ENCODE measurements at regions not wholly inside any gene's neighbourhood (a gene's known extent, or its start where the extent isn't known, plus 50 kb on each side); places are given as distances from the start of the nearest gene placed in this dataset.

DNA sequence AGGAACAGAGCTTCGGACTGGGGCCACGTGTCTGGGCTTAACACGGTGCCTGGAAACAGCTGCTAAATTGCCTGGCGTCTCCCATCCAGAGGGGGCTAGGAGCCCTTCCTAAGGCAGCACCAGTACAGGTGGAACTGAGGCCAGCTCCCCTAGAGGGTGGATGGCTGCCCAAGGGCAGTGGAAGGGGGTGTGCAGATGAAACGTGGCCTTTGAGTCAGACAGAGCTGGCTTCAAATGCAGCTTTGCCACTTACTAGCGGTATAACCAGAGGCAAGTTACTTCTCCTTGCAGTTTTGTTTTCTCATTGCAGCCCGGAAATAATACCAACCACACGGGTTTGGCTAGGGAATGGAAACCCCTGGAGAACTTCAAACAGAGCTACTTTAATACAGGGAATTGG, 59.3 kb upstream of the SLC24A4 start:
- Histone ChIP-seq H3K9me3 (no peaks in the 10 kb centered on the region), H3K4me1 (ENCODE audit: control insufficient read depth in 1 of 2, insufficient read depth in 1 of 2, low read depth in 1 of 2, low read length in 1 of 2) (peaks cover 0 to 27% of the 10 kb centered on the region in 2 experiments), H3K27ac (peak overlapping the region; percentile 75), H3K4me3 (ENCODE audit: low read depth in 1 of 2, low read length in 1 of 2) (no peak overlapping the region), H3K36me3 (no peaks in the 10 kb centered on the region), H3K27me3 (no peaks in the 10 kb centered on the region)
- TF ChIP-seq, protein P1, sequence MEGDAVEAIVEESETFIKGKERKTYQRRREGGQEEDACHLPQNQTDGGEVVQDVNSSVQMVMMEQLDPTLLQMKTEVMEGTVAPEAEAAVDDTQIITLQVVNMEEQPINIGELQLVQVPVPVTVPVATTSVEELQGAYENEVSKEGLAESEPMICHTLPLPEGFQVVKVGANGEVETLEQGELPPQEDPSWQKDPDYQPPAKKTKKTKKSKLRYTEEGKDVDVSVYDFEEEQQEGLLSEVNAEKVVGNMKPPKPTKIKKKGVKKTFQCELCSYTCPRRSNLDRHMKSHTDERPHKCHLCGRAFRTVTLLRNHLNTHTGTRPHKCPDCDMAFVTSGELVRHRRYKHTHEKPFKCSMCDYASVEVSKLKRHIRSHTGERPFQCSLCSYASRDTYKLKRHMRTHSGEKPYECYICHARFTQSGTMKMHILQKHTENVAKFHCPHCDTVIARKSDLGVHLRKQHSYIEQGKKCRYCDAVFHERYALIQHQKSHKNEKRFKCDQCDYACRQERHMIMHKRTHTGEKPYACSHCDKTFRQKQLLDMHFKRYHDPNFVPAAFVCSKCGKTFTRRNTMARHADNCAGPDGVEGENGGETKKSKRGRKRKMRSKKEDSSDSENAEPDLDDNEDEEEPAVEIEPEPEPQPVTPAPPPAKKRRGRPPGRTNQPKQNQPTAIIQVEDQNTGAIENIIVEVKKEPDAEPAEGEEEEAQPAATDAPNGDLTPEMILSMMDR (IDR thresholded peaks at IDR 0.05), result no peak

DNA sequence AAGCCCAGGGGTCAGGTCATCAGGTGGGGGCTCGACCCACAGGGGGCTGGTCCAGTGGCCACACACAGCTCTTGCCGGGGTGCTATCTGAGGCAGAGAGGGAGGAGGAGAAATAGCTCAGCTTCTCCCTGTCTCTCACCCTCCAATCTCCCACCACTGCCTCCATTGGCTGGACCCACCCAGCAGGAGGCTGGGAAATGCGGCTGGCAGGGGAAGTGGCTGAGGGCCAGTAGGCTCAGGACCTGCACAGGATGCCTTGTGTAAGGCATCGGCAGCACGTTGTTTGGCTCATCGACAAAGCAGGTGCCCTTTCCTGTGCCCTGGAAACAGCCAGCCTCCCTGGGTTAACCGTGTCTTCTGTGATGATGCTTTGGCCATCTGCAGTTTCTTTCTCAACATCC, 58.8 kb upstream of the SLC24A4 start:
- TF ChIP-seq, protein P1 (IDR thresholded peaks at IDR 0.05), result no peak
- Histone ChIP-seq H3K4me1 (ENCODE audit: control insufficient read depth in 1 of 2, insufficient read depth in 1 of 2, low read depth in 1 of 2, low read length in 1 of 2) (peaks cover 0 to 27% of the 10 kb centered on the region in 2 experiments), H3K4me3 (ENCODE audit: low read depth in 1 of 2, low read length in 1 of 2) (no peak overlapping the region), H3K9me3 (no peaks in the 10 kb centered on the region), H3K27me3 (no peaks in the 10 kb centered on the region), H3K27ac (peak overlapping the region; percentile 75), H3K36me3 (no peaks in the 10 kb centered on the region)

DNA sequence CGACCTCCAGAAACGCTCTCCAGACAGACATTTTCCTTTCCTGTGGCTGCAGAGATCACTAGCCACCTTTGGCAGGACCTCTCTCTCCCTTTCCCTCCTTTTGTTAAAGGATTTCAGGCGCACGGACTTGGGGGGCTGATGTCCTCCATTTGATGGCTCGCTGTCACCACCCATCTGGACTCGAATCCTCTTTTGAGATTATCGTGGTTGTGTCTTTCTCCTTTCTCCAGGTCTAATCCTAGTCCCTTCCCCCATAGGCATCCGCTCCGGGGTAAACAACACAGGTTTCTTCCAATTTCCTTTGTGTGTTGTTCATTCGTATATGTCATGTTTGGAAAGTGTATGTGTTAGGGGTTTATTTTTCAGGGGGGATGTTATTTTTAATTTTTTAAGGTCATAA, 56.7 kb upstream of the SLC24A4 start:
- H3K4me3 ChIP-seq (ENCODE audit: low read depth in 1 of 2, low read length in 1 of 2), result no peak overlapping the region
- no peaks in the 10 kb centered on the region for H3K9me3 ChIP-seq
- H3K27me3 ChIP-seq, result no peaks in the 10 kb centered on the region
- H3K36me3 ChIP-seq, result no peaks in the 10 kb centered on the region
- TF ChIP-seq, protein P1 (IDR thresholded peaks at IDR 0.05), result no peak
- peaks cover 0 to 20% of the 10 kb centered on the region in 2 experiments for H3K4me1 ChIP-seq (ENCODE audit: control insufficient read depth in 1 of 2, insufficient read depth in 1 of 2, low read depth in 1 of 2, low read length in 1 of 2)
- H3K27ac ChIP-seq, result no peak overlapping the region
